Ishikawa (cell line): ENCODE measurements at regions not wholly inside any gene's neighbourhood (a gene's known extent, or its start where the extent isn't known, plus 50 kb on each side); places are given as distances from the start of the nearest gene placed in this dataset.

Experiments used
- CEBPB ChIP-seq: IDR thresholded peaks from 2 replicates; pipeline ENCODE4 v1.6.1; 2012
- CREB1 ChIP-seq: IDR thresholded peaks from 2 replicates; pipeline ENCODE4 v1.6.1; 2012; ENCODE audit warnings: low read depth
- EGR1 ChIP-seq: IDR thresholded peaks from 2 replicates; pipeline ENCODE4 v1.6.1; 2012
- EP300 ChIP-seq: IDR thresholded peaks from 2 replicates; pipeline ENCODE4 v1.6.1; 2012; ENCODE audit warnings: borderline replicate concordance
- FOXM1 ChIP-seq: IDR thresholded peaks from 2 replicates; pipeline ENCODE4 v1.6.1; 2012; ENCODE audit warnings: low read depth, borderline replicate concordance
- MAX ChIP-seq: IDR thresholded peaks from 2 replicates; pipeline ENCODE4 v1.6.1; 2012
- NFIC ChIP-seq: IDR thresholded peaks from 2 replicates; pipeline ENCODE4 v1.6.1; 2012
- RAD21 ChIP-seq: IDR thresholded peaks from 2 replicates; pipeline ENCODE4 v1.6.1; 2012; ENCODE audit warnings: low read depth
- REST ChIP-seq: IDR thresholded peaks from 2 replicates; pipeline ENCODE4 v1.6.1; 2012; ENCODE audit warnings: low read depth, mild to moderate bottlenecking
- TAF1 ChIP-seq: IDR thresholded peaks from 2 replicates; pipeline ENCODE4 v1.6.1; 2012; ENCODE audit warnings: low read depth, mild to moderate bottlenecking
- TCF12 ChIP-seq: IDR thresholded peaks from 2 replicates; pipeline ENCODE4 v1.6.1; 2012; ENCODE audit warnings: low read depth
- TEAD4 ChIP-seq: IDR thresholded peaks from 2 replicates; pipeline ENCODE4 v1.6.1; 2012
- ZBTB7A ChIP-seq: IDR thresholded peaks from 2 replicates; pipeline ENCODE4 v1.6.1; 2012; ENCODE audit warnings: low read depth

DNA sequence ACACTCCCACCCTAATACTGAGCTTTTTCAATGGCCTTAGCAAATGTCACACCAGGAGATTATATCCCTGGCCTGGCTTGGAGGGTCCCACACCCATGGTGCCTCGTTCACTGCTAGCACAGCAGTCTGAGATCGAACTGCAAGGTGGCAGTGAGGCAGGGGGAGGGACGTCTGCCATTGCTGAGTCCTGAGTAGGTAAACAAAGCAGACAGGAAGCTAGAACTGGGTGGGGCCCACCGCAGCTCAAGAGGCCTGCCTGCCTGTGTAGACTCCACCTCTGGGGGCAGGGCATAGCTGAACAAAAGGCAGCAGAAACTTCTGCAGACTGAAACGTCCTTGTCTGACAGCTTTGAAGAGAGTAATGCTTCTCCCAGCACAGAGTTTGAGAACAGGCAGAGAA lies 338.9 kb upstream of the MBL2 start:
- TF ChIP-seq CEBPB (no peak), MAX (no peak), ZBTB7A (no peak), TAF1 (no peak), EP300 (no peak), REST (no peak), CREB1 (no peak), EGR1 (no peak), FOXM1 (no peak), TEAD4 (no peak), RAD21 (no peak), NFIC (no peak), TCF12 (no peak)
